RWPE1 (cell line): ENCODE measurements at regions not wholly inside any gene's neighbourhood (a gene's known extent, or its start where the extent isn't known, plus 50 kb on each side); places are given as distances from the start of the nearest gene placed in this dataset.

ENCODE experiments used
- CTCF ChIA-PET: fragments of 350-600 bp; sonication (Branson Sonifier 250); formaldehyde crosslinking; extraction: SDS; loops from one replicate; lab custom pipeline; 2021; lab: Yijun Ruan, JAX
- POLR2A ChIA-PET: fragments of 400-600 bp; formaldehyde crosslinking; extraction: SDS; loops from one replicate; lab custom pipeline; 2020; ENCODE audit warnings: antibody characterized with exemption; ENCODE audit not compliant: low non-redundant PET; lab: Yijun Ruan, JAX
- DNase-seq: peaks from one replicate; pipeline ENCODE4 v3.0.0; 2012; ENCODE audit warnings: low spot score
- H3K27ac ChIP-seq: fragments of 450-650 bp; 2 replicates; pipeline ENCODE4 v1.5.1; 2017
- CTCF ChIP-seq: fragments of 450-650 bp; conservative IDR thresholded peaks from 2 replicates; pipeline ENCODE4 v1.5.1; 2017; ENCODE audit warnings: low read depth, mild to moderate bottlenecking

DNA sequence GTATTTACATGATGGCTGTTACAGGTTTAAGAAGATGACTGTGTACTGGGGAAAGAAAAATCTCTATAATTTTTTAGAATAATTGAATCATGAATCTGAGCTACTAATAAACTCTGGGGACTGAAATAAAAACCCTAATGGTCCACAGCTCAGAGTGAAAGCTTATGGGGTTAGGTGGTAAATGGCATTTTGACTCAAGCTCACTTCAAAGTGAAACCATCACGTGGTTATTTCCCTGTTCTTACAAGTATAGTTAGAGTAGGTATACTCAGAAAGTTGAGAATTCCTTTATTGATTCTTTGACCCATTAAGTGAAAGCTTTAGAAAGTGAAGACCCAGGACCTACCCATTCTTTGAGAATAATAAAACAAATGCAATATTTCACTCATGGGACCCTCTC, 626.2 kb upstream of the SETBP1 start:
- no peak for TF ChIP-seq CTCF
- no peak for DNase-seq
- CTCF ChIA-PET, result no interaction called here

DNA sequence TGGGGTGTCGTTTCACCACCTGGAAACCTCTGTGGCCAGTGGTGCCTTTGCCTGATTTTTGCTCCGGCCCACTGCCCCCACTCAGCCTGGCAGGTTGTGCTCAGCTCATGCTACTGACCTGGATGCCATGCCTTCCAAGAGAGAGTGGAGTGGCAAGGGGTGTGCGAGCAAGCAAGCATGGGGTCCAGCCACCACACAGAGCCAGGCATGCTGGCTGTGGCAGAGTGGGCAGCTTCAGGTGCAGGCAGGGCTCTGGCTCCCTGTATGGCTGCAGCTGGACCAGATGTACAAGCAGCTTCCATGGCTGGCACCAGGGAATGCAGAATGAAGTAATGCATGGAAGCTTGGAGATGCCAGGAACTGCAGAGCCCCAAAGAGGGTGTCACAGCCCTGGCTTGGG, 620.5 kb upstream of the SETBP1 start:
- ChIA-PET POLR2A (no interaction called here), CTCF (no interaction called here)
- TF ChIP-seq CTCF, result no peak
- H3K27ac ChIP-seq, result no peak overlapping the region
- DNase-seq, result no peak

More for the DNA sequence above, 626.2 kb upstream of the SETBP1 start:
- H3K27ac ChIP-seq, result no peak overlapping the region
- POLR2A ChIA-PET, result no interaction called here

GRCh38 chr18:44061438-44061837, 619.2 kb upstream of the SETBP1 start:
- CTCF ChIA-PET, result interaction anchor here (0.6 kb wide), 1 partner anchor 51 kb away, joined by 4 read pairs; no protein-coding TSS in a partner anchor
- no peak overlapping the region for H3K27ac ChIP-seq
- TF ChIP-seq CTCF, result no peak
- no peak for DNase-seq
- POLR2A ChIA-PET, result no interaction called here

DNA sequence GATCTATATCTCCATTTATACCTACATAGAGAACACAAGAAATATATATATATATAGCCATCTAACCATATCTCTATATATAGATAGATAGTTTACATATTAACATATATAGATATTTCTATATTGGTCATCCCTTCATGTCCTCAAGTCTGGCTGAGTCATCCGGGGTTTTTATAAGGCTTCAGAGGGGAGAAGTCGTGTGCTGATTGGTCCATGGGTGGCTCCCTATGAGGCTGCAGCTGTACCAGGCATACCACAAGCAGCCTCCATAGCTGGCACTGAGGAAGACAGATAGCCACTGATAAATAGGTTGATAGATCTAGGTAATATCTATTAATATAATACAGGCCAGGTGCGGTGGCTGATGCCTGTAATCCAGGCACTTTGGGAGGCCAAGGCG, 618.3 kb upstream of the SETBP1 start:
- H3K27ac ChIP-seq, result no peak overlapping the region
- POLR2A ChIA-PET, result no interaction called here
- CTCF ChIA-PET, result no interaction called here
- no peak for TF ChIP-seq CTCF
- DNase-seq, result no peak

GRCh38 chr18:44065206-44065605, 615.5 kb upstream of the SETBP1 start:
- no peak for TF ChIP-seq CTCF
- POLR2A ChIA-PET, result no interaction called here
- no peak for DNase-seq
- H3K27ac ChIP-seq, result no peak overlapping the region
- CTCF ChIA-PET, result no interaction called here

DNA sequence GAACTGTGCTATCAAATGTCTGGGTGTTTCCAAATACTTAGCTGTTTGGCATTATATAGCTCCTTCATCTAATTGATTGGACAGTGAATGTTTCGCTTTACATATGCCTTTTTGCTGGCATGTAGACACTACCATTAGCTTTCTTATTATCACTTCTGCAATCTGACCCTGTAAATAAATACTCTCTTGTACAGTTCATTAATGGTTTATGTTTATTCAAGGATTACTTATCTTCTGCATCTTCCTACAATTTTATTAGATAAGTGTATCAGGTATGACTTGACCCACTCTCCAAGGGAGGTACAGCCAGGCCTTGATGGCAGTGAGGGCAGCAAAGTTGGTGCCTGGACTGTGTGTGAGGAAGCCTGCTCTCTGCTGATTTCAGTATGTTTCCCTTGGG, 614.1 kb upstream of the SETBP1 start:
- H3K27ac ChIP-seq, result no peak overlapping the region
- TF ChIP-seq CTCF, result no peak
- ChIA-PET CTCF (no interaction called here), POLR2A (no interaction called here)
- no peak for DNase-seq

DNA sequence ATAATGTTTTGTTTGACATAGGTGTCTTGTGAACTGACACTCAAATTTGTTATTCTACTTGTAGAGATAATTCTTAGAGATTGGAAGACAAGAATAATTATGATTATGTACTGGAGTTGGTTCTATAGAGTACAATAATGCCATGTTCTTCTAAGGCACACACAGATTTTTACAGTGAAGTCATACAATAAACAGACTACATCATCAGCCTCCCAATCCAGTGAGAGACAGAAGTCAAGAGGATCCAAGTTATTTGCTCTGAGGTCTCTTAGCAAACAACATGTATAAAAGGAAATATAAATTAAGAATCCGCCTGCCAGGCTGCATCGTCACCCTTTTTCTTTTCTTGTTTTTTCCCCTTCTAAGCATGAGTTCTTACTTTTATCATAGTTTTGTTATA, 613.5 kb upstream of the SETBP1 start:
- CTCF ChIA-PET, result interaction anchor here (0.5 kb wide), 1 partner anchor 110 kb away, joined by 3 read pairs; no protein-coding TSS in a partner anchor
- no peak for TF ChIP-seq CTCF
- POLR2A ChIA-PET, result no interaction called here
- DNase-seq, result no peak
- H3K27ac ChIP-seq, result no peak overlapping the region
